M059J (cell line): ENCODE measurements at regions not wholly inside any gene's neighbourhood (a gene's known extent, or its start where the extent isn't known, plus 50 kb on each side); places are given as distances from the start of the nearest gene placed in this dataset.
"Not testable (repeated sequence)": the region's sequence is repeated elsewhere in the genome, so short reads cannot be mapped to it uniquely, and the experiment has no call there.

Experiments used
- DNase-seq: peaks from one replicate; pipeline ENCODE4 v3.0.0-alpha.2; 2012; ENCODE audit warnings: low read depth

GRCh38 chr22:27246558-27246957 lies 555.0 kb downstream of the MN1 start:
- no peak for DNase-seq

- no peak for DNase-seq
Observed at GRCh38 chr22:27247701-27248434, 553.7 kb downstream of the MN1 start.

GRCh38 chr22:27250418-27250817 lies 551.1 kb downstream of the MN1 start:
- DNase-seq: no peak

- DNase-seq: no peak
Observed at GRCh38 chr22:27250886-27251285, 550.7 kb downstream of the MN1 start.

- peak; percentile 40 for DNase-seq
Observed at GRCh38 chr22:27251563-27251962, 550.0 kb downstream of the MN1 start.

- DNase-seq: peak; percentile 89
Observed at GRCh38 chr22:27252282-27253049, 549.1 kb downstream of the MN1 start.

- no peak for DNase-seq
Observed at GRCh38 chr22:27253108-27253902, 548.3 kb downstream of the MN1 start.

GRCh38 chr22:27254063-27254462 lies 547.5 kb downstream of the MN1 start:
- DNase-seq: not testable (repeated sequence)

GRCh38 chr22:27255580-27255979 lies 546.0 kb downstream of the MN1 start:
- no peak for DNase-seq

- DNase-seq: no peak
Observed at GRCh38 chr22:27257987-27258386, 543.6 kb downstream of the MN1 start.

GRCh38 chr22:27258616-27259172 lies 542.9 kb downstream of the MN1 start:
- no peak for DNase-seq

- no peak for DNase-seq
Observed at GRCh38 chr22:27259433-27259832, 542.1 kb downstream of the MN1 start.

GRCh38 chr22:27260087-27260698 lies 541.4 kb downstream of the MN1 start:
- DNase-seq: peak; percentile 34

GRCh38 chr22:27262361-27262760 lies 539.2 kb downstream of the MN1 start:
- DNase-seq: no peak

GRCh38 chr22:27264184-27264583 lies 537.4 kb downstream of the MN1 start:
- no peak for DNase-seq

- DNase-seq: peak; percentile 70
Observed at GRCh38 chr22:27267145-27267544, 534.4 kb downstream of the MN1 start.

GRCh38 chr22:27269751-27270543 lies 531.6 kb downstream of the MN1 start:
- peak; percentile 76 for DNase-seq

GRCh38 chr22:27270818-27271510 lies 530.6 kb downstream of the MN1 start:
- no peak for DNase-seq

- DNase-seq: no peak
Observed at GRCh38 chr22:27273436-27273835, 528.1 kb downstream of the MN1 start.

- no peak for DNase-seq
Observed at GRCh38 chr22:27273853-27274252, 527.7 kb downstream of the MN1 start.
